ENCODE measurements at regions not wholly inside any gene's neighbourhood (a gene's known extent, or its start where the extent isn't known, plus 50 kb on each side); places are given as distances from the start of the nearest gene placed in this dataset.
"Not testable (repeated sequence)": the region's sequence is repeated elsewhere in the genome, so short reads cannot be mapped to it uniquely, and the experiment has no call there.

DNA sequence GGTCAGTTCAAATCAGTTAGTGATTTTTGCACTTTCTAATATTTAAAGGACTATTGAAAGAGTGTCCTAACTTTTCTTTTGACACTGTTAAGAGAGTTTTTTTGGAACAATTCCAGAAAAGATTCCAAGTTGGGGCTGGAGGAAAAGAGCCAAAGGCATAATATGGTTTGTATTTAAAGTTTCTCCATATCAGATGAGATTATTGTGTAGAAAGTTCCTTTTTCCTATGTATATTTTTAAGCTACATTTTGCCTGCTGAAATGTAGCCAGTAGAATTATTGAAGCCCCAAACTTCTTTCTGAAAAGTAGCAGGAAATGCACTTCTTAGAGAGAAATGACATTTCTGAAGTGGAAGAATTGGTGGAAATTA lies 136.5 kb upstream of the TSC22D2 start:
- Mint-ChIP-seq H3K9me3 (peaks cover 0 to 4% (median under 1%) of the 10 kb centered on the region in 7 donors), H3K27ac (no peak overlapping the region), H3K27me3 (ENCODE audit: low read depth in 3 of 3) (no peaks in the 10 kb centered on the region), H3K36me3 (no peaks in the 10 kb centered on the region), H3K4me1 (peaks cover 21% of the 10 kb centered on the region), H3K4me3 (no peak overlapping the region)
- TF ChIP-seq CTCF (IDR thresholded peaks at IDR 0.05), result no peak
- DNase-seq, result no peak
- H3K79me2 ChIP-seq (ENCODE audit: insufficient read depth, low read length), result no peaks in the 10 kb centered on the region
- H3K9me3 ChIP-seq (replicated peaks in 1 of 2; ENCODE audit: control insufficient read depth in 1 of 2, insufficient read depth in 1 of 2, low read length in 2 of 2), result no peaks in the 10 kb centered on the region
- H2AFZ ChIP-seq (ENCODE audit: insufficient read depth, low read depth, low read length, poor library complexity, severe bottlenecking), result no peak overlapping the region
- H3K27me3 ChIP-seq (ENCODE audit: control insufficient read depth in 2 of 2, insufficient read depth in 2 of 2, low read length in 2 of 2), result no peaks in the 10 kb centered on the region
- H3K4me3 ChIP-seq (replicated peaks in 1 of 3; ENCODE audit: low read depth in 2 of 3, low read length in 3 of 3), result no peak overlapping the region
- no peaks in the 10 kb centered on the region for H4K20me1 ChIP-seq (ENCODE audit: insufficient read depth, low read length)
- intact Hi-C loops (cut with micrococcal nuclease), result no loop called here
- no peak overlapping the region for H3K9ac ChIP-seq (ENCODE audit: insufficient read depth, low read length, poor library complexity, severe bottlenecking)
- no peak overlapping the region for H3K4me2 ChIP-seq (replicated peaks; ENCODE audit: extremely low read depth, low read length, poor library complexity, severe bottlenecking)
- H3K36me3 ChIP-seq (replicated peaks in 1 of 2; ENCODE audit: control insufficient read depth in 1 of 2, insufficient read depth in 2 of 2, low read length in 2 of 2), result no peaks in the 10 kb centered on the region
- peaks cover 14 to 20% of the 10 kb centered on the region in 2 donors for H3K4me1 ChIP-seq (ENCODE audit: control insufficient read depth in 1 of 2, insufficient read depth in 2 of 2, low read length in 2 of 2)
- no peak overlapping the region for H3K27ac ChIP-seq (ENCODE audit: low read depth in 1 of 2, low read length in 2 of 2)

- Histone ChIP-seq H3K27ac (ENCODE audit: low read depth in 1 of 2, low read length in 2 of 2) (no peak overlapping the region), H3K9me3 (replicated peaks in 1 of 2; ENCODE audit: control insufficient read depth in 1 of 2, insufficient read depth in 1 of 2, low read length in 2 of 2) (no peaks in the 10 kb centered on the region), H3K9ac (ENCODE audit: insufficient read depth, low read length, poor library complexity, severe bottlenecking) (no peak overlapping the region), H2AFZ (ENCODE audit: insufficient read depth, low read depth, low read length, poor library complexity, severe bottlenecking) (no peak overlapping the region), H4K20me1 (ENCODE audit: insufficient read depth, low read length) (no peaks in the 10 kb centered on the region), H3K79me2 (ENCODE audit: insufficient read depth, low read length) (no peaks in the 10 kb centered on the region), H3K4me2 (replicated peaks; ENCODE audit: extremely low read depth, low read length, poor library complexity, severe bottlenecking) (no peak overlapping the region), H3K36me3 (replicated peaks in 1 of 2; ENCODE audit: control insufficient read depth in 1 of 2, insufficient read depth in 2 of 2, low read length in 2 of 2) (no peaks in the 10 kb centered on the region), H3K27me3 (ENCODE audit: control insufficient read depth in 2 of 2, insufficient read depth in 2 of 2, low read length in 2 of 2) (no peaks in the 10 kb centered on the region), H3K4me1 (ENCODE audit: control insufficient read depth in 1 of 2, insufficient read depth in 2 of 2, low read length in 2 of 2) (peaks cover 14 to 19% of the 10 kb centered on the region in 2 donors), H3K4me3 (replicated peaks in 1 of 3; ENCODE audit: low read depth in 2 of 3, low read length in 3 of 3) (no peak overlapping the region)
- Mint-ChIP-seq H3K27ac (no peak overlapping the region), H3K36me3 (no peaks in the 10 kb centered on the region), H3K4me1 (peaks cover 20% of the 10 kb centered on the region), H3K4me3 (no peak overlapping the region), H3K27me3 (ENCODE audit: low read depth in 3 of 3) (no peaks in the 10 kb centered on the region), H3K9me3 (peaks cover 0 to 4% (median 2%) of the 10 kb centered on the region in 7 donors)
- no peak for TF ChIP-seq CTCF (IDR thresholded peaks at IDR 0.05)
- DNase-seq, result no peak
- WGBS (ENCODE audit: insufficient coverage), result 100% methylated on average over 1 of the region's 4 CpGs
- intact Hi-C loops (cut with micrococcal nuclease), result no loop called here
Observed at GRCh38 chr3:150270883-150271590, 137.1 kb upstream of the TSC22D2 start.

DNA sequence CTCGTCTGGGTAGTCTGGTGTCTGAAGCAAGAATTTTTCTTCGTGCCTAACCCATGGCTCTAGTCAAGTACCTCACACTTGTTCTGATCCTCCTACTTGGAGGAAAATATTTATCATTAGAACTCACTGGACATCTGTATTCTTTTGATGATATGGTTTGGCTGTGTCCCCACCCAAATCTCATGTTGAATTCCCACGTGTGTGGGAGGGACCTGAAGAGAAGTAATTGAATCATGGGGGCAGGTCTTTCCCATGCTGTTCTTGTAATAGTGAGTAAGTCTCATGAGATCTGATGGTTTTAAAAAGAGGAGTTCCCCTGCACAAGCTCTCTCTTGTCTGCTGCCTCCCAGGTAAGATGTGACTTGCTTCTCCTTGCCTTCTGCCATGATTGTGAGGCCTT lies 137.7 kb upstream of the TSC22D2 start:
- H3K9me3 ChIP-seq (replicated peaks in 1 of 2; ENCODE audit: control insufficient read depth in 1 of 2, insufficient read depth in 1 of 2, low read length in 2 of 2); H3K4me3 ChIP-seq (replicated peaks in 1 of 3; ENCODE audit: low read depth in 2 of 3, low read length in 3 of 3); H3K36me3 Mint-ChIP-seq; H2AFZ ChIP-seq (ENCODE audit: insufficient read depth, low read depth, low read length, poor library complexity, severe bottlenecking); DNase-seq; H3K27ac ChIP-seq (ENCODE audit: low read depth in 1 of 2, low read length in 2 of 2); H3K27me3 Mint-ChIP-seq (ENCODE audit: low read depth in 3 of 3); H3K27me3 ChIP-seq (ENCODE audit: control insufficient read depth in 2 of 2, insufficient read depth in 2 of 2, low read length in 2 of 2); H3K4me3 Mint-ChIP-seq; H4K20me1 ChIP-seq (ENCODE audit: insufficient read depth, low read length); intact Hi-C loops (cut with micrococcal nuclease); H3K27ac Mint-ChIP-seq; H3K9ac ChIP-seq (ENCODE audit: insufficient read depth, low read length, poor library complexity, severe bottlenecking); H3K79me2 ChIP-seq (ENCODE audit: insufficient read depth, low read length); H3K36me3 ChIP-seq (replicated peaks in 1 of 2; ENCODE audit: control insufficient read depth in 1 of 2, insufficient read depth in 2 of 2, low read length in 2 of 2); H3K4me2 ChIP-seq (replicated peaks; ENCODE audit: extremely low read depth, low read length, poor library complexity, severe bottlenecking); H3K9me3 Mint-ChIP-seq: not testable (repeated sequence)
- peaks cover 14% of the 10 kb centered on the region for H3K4me1 Mint-ChIP-seq
- peaks cover 14 to 16% of the 10 kb centered on the region in 2 donors for H3K4me1 ChIP-seq (ENCODE audit: control insufficient read depth in 1 of 2, insufficient read depth in 2 of 2, low read length in 2 of 2)
- WGBS (ENCODE audit: insufficient coverage), result 100% methylated on average over 1 of the region's 3 CpGs

Data from CD14-positive monocyte (primary cell).